ENCODE measurements at regions not wholly inside any gene's neighbourhood (a gene's known extent, or its start where the extent isn't known, plus 50 kb on each side); places are given as distances from the start of the nearest gene placed in this dataset.

- Mint-ChIP-seq H3K36me3 (no peaks in the 10 kb centered on the region), H3K27me3 (no peaks in the 10 kb centered on the region), H3K4me3 (no peak overlapping the region), H3K27ac (no peak overlapping the region), H3K4me1 (no peaks in the 10 kb centered on the region), H3K9me3 (no peaks in the 10 kb centered on the region)
Observed at GRCh38 chrX:79645749-79646148, 278.6 kb upstream of the ITM2A start.

- Mint-ChIP-seq H3K4me1 (no peaks in the 10 kb centered on the region), H3K36me3 (no peaks in the 10 kb centered on the region), H3K9me3 (no peaks in the 10 kb centered on the region), H3K4me3 (no peak overlapping the region), H3K27me3 (no peaks in the 10 kb centered on the region), H3K27ac (no peak overlapping the region)
Observed at GRCh38 chrX:79631526-79631925, 264.4 kb upstream of the ITM2A start.

- H3K4me3 Mint-ChIP-seq, result no peak overlapping the region
Observed at GRCh38 chrX:79630033-79631009, 263.2 kb upstream of the ITM2A start.

GRCh38 chrX:79623098-79623762, 256.1 kb upstream of the ITM2A start:
- Mint-ChIP-seq H3K9me3 (no peaks in the 10 kb centered on the region), H3K27ac (no peak overlapping the region), H3K36me3 (no peaks in the 10 kb centered on the region), H3K4me3 (no peak overlapping the region), H3K27me3 (peaks cover 5% of the 10 kb centered on the region), H3K4me1 (no peaks in the 10 kb centered on the region)

More at GRCh38 chrX:79630033-79631009, 263.2 kb upstream of the ITM2A start:
- Mint-ChIP-seq H3K27me3 (peaks cover 2% of the 10 kb centered on the region), H3K27ac (no peak overlapping the region), H3K36me3 (no peaks in the 10 kb centered on the region), H3K4me1 (no peaks in the 10 kb centered on the region), H3K9me3 (no peaks in the 10 kb centered on the region)

GRCh38 chrX:79618280-79618679, 251.1 kb upstream of the ITM2A start:
- H3K9me3 Mint-ChIP-seq, result no peaks in the 10 kb centered on the region
- H3K27me3 Mint-ChIP-seq, result no peaks in the 10 kb centered on the region
- no peaks in the 10 kb centered on the region for H3K36me3 Mint-ChIP-seq
- H3K4me3 Mint-ChIP-seq, result no peak overlapping the region
- no peak overlapping the region for H3K27ac Mint-ChIP-seq
- H3K4me1 Mint-ChIP-seq, result no peaks in the 10 kb centered on the region

GRCh38 chrX:79604364-79604763, 237.2 kb upstream of the ITM2A start:
- Mint-ChIP-seq H3K4me1 (no peaks in the 10 kb centered on the region), H3K27me3 (peaks cover 2% of the 10 kb centered on the region), H3K4me3 (no peak overlapping the region), H3K27ac (no peak overlapping the region), H3K9me3 (peaks cover 5% of the 10 kb centered on the region), H3K36me3 (no peaks in the 10 kb centered on the region)

- no peaks in the 10 kb centered on the region for H3K36me3 Mint-ChIP-seq
- H3K27me3 Mint-ChIP-seq, result peaks cover 3% of the 10 kb centered on the region
- no peak overlapping the region for H3K4me3 Mint-ChIP-seq
Observed at GRCh38 chrX:79601341-79602131, 234.4 kb upstream of the ITM2A start.

GRCh38 chrX:79592259-79592658, 225.1 kb upstream of the ITM2A start:
- Mint-ChIP-seq H3K4me3 (no peak overlapping the region), H3K27me3 (peaks cover 6% of the 10 kb centered on the region), H3K4me1 (no peaks in the 10 kb centered on the region), H3K36me3 (peaks cover 1% of the 10 kb centered on the region), H3K9me3 (peaks cover 7% of the 10 kb centered on the region), H3K27ac (no peak overlapping the region)

More at GRCh38 chrX:79601341-79602131, 234.4 kb upstream of the ITM2A start:
- Mint-ChIP-seq H3K27ac (no peak overlapping the region), H3K9me3 (no peaks in the 10 kb centered on the region), H3K4me1 (no peaks in the 10 kb centered on the region)

- Mint-ChIP-seq H3K36me3 (peaks cover 1% of the 10 kb centered on the region), H3K27ac (no peak overlapping the region), H3K4me1 (no peaks in the 10 kb centered on the region), H3K4me3 (no peak overlapping the region), H3K27me3 (peaks cover 4% of the 10 kb centered on the region), H3K9me3 (peaks cover 7% of the 10 kb centered on the region)
Observed at GRCh38 chrX:79588233-79588632, 221.1 kb upstream of the ITM2A start.

- Mint-ChIP-seq H3K27me3 (peaks cover 4% of the 10 kb centered on the region), H3K27ac (no peak overlapping the region), H3K9me3 (no peaks in the 10 kb centered on the region), H3K36me3 (no peaks in the 10 kb centered on the region), H3K4me1 (no peaks in the 10 kb centered on the region), H3K4me3 (no peak overlapping the region)
Observed at GRCh38 chrX:79573760-79574159, 206.6 kb upstream of the ITM2A start.

GRCh38 chrX:79572566-79572965, 205.4 kb upstream of the ITM2A start:
- no peak overlapping the region for H3K4me3 Mint-ChIP-seq
- no peaks in the 10 kb centered on the region for H3K36me3 Mint-ChIP-seq
- peaks cover 4% of the 10 kb centered on the region for H3K27me3 Mint-ChIP-seq
- peaks cover 6% of the 10 kb centered on the region for H3K9me3 Mint-ChIP-seq
- no peaks in the 10 kb centered on the region for H3K4me1 Mint-ChIP-seq
- H3K27ac Mint-ChIP-seq, result no peak overlapping the region

- Mint-ChIP-seq H3K27ac (no peak overlapping the region), H3K9me3 (peaks cover 10% of the 10 kb centered on the region), H3K4me3 (no peak overlapping the region), H3K4me1 (no peaks in the 10 kb centered on the region), H3K27me3 (peaks cover 6% of the 10 kb centered on the region), H3K36me3 (no peaks in the 10 kb centered on the region)
Observed at GRCh38 chrX:79570524-79571240, 203.5 kb upstream of the ITM2A start.

GRCh38 chrX:79568309-79568708, 201.2 kb upstream of the ITM2A start:
- Mint-ChIP-seq H3K36me3 (no peaks in the 10 kb centered on the region), H3K4me1 (no peaks in the 10 kb centered on the region), H3K9me3 (peaks cover 10% of the 10 kb centered on the region), H3K27me3 (peaks cover 6% of the 10 kb centered on the region), H3K27ac (peak overlapping the region; percentile 43), H3K4me3 (no peak overlapping the region)

GRCh38 chrX:79564362-79564761, 197.2 kb upstream of the ITM2A start:
- Mint-ChIP-seq H3K9me3 (peaks cover 10% of the 10 kb centered on the region), H3K27me3 (peaks cover 3% of the 10 kb centered on the region), H3K4me3 (no peak overlapping the region), H3K36me3 (no peaks in the 10 kb centered on the region), H3K27ac (no peak overlapping the region), H3K4me1 (no peaks in the 10 kb centered on the region)

GRCh38 chrX:79559290-79559689, 192.2 kb upstream of the ITM2A start:
- H3K27ac Mint-ChIP-seq, result no peak overlapping the region
- peaks cover 1% of the 10 kb centered on the region for H3K27me3 Mint-ChIP-seq
- no peak overlapping the region for H3K4me3 Mint-ChIP-seq
- H3K9me3 Mint-ChIP-seq, result no peaks in the 10 kb centered on the region
- no peaks in the 10 kb centered on the region for H3K36me3 Mint-ChIP-seq
- H3K4me1 Mint-ChIP-seq, result no peaks in the 10 kb centered on the region

Data from activated naive CD4-positive, alpha-beta T cell treated with anti-CD3 and anti-CD28 coated beads, Interleukin-2, amount 50 U/mL, for 24 hours (primary cell).